ENCODE measurements at regions not wholly inside any gene's neighbourhood (a gene's known extent, or its start where the extent isn't known, plus 50 kb on each side); places are given as distances from the start of the nearest gene placed in this dataset.

- TF ChIP-seq CTCF (conservative IDR thresholded peaks at IDR 0.05 in 1 of 2, IDR thresholded peaks at IDR 0.05 in 1 of 2; ENCODE audit: low read depth in 1 of 2, low read length in 2 of 2): no peak
- no peak for TF ChIP-seq EZH2 (IDR thresholded peaks at IDR 0.05; ENCODE audit: low read length, missing control alignments)
- no peak overlapping the region for H3K4me2 ChIP-seq (ENCODE audit: extremely low read depth, insufficient read depth, low read length)
- H4K20me1 ChIP-seq (ENCODE audit: control insufficient read depth, extremely low read depth, insufficient read depth, low read length): no peaks in the 10 kb centered on the region
- no peaks in the 10 kb centered on the region for H3K4me1 ChIP-seq (ENCODE audit: control insufficient read depth, extremely low read depth, insufficient read depth, low read length)
- H3K27ac ChIP-seq (ENCODE audit: insufficient read depth, low read length): no peak overlapping the region
- no peak overlapping the region for H2AFZ ChIP-seq (ENCODE audit: low read length)
- DNase-seq (ENCODE audit: low read depth in 2 of 2): no peak
- H3K4me3 ChIP-seq (replicated peaks in 1 of 4; ENCODE audit: control extremely low read depth in 1 of 4, insufficient read depth in 1 of 4, low read depth in 3 of 4, low read length in 4 of 4): no peak overlapping the region
- no peak overlapping the region for H3K9ac ChIP-seq (ENCODE audit: insufficient read depth, low read length)
- no peaks in the 10 kb centered on the region for H3K79me2 ChIP-seq (ENCODE audit: control insufficient read depth, insufficient read depth, low read length)
- H3K9me3 ChIP-seq (ENCODE audit: control insufficient read depth, insufficient read depth, low read depth, low read length): no peaks in the 10 kb centered on the region
- no peaks in the 10 kb centered on the region for H3K27me3 ChIP-seq (ENCODE audit: control insufficient read depth, insufficient read depth, low read length)
- no peaks in the 10 kb centered on the region for H3K36me3 ChIP-seq (ENCODE audit: control insufficient read depth, insufficient read depth, low read length)
These were observed 136.0 kb upstream of the CNR1 start for GRCh38 chr6:88301888-88302768.

GRCh38 chr6:88301256-88301655, 135.1 kb upstream of the CNR1 start:
- no peak overlapping the region for H3K9ac ChIP-seq (ENCODE audit: insufficient read depth, low read length)
- H3K4me3 ChIP-seq (replicated peaks in 1 of 4; ENCODE audit: control extremely low read depth in 1 of 4, insufficient read depth in 1 of 4, low read depth in 3 of 4, low read length in 4 of 4): no peak overlapping the region
- H3K9me3 ChIP-seq (ENCODE audit: control insufficient read depth, insufficient read depth, low read depth, low read length): no peaks in the 10 kb centered on the region
- no peaks in the 10 kb centered on the region for H4K20me1 ChIP-seq (ENCODE audit: control insufficient read depth, extremely low read depth, insufficient read depth, low read length)
- H3K4me1 ChIP-seq (ENCODE audit: control insufficient read depth, extremely low read depth, insufficient read depth, low read length): no peaks in the 10 kb centered on the region
- H3K36me3 ChIP-seq (ENCODE audit: control insufficient read depth, insufficient read depth, low read length): no peaks in the 10 kb centered on the region
- no peak for DNase-seq (ENCODE audit: low read depth in 2 of 2)
- no peak overlapping the region for H2AFZ ChIP-seq (ENCODE audit: low read length)
- no peaks in the 10 kb centered on the region for H3K79me2 ChIP-seq (ENCODE audit: control insufficient read depth, insufficient read depth, low read length)
- TF ChIP-seq EZH2 (IDR thresholded peaks at IDR 0.05; ENCODE audit: low read length, missing control alignments) (no peak), CTCF (conservative IDR thresholded peaks at IDR 0.05 in 1 of 2, IDR thresholded peaks at IDR 0.05 in 1 of 2; ENCODE audit: low read depth in 1 of 2, low read length in 2 of 2) (no peak)
- H3K27ac ChIP-seq (ENCODE audit: insufficient read depth, low read length): no peak overlapping the region
- H3K4me2 ChIP-seq (ENCODE audit: extremely low read depth, insufficient read depth, low read length): no peak overlapping the region
- no peaks in the 10 kb centered on the region for H3K27me3 ChIP-seq (ENCODE audit: control insufficient read depth, insufficient read depth, low read length)

- Histone ChIP-seq H3K9me3 (ENCODE audit: control insufficient read depth, insufficient read depth, low read depth, low read length) (no peaks in the 10 kb centered on the region), H4K20me1 (ENCODE audit: control insufficient read depth, extremely low read depth, insufficient read depth, low read length) (no peaks in the 10 kb centered on the region), H3K27ac (ENCODE audit: insufficient read depth, low read length) (no peak overlapping the region), H3K9ac (ENCODE audit: insufficient read depth, low read length) (no peak overlapping the region), H3K27me3 (ENCODE audit: control insufficient read depth, insufficient read depth, low read length) (no peaks in the 10 kb centered on the region), H2AFZ (ENCODE audit: low read length) (no peak overlapping the region), H3K4me1 (ENCODE audit: control insufficient read depth, extremely low read depth, insufficient read depth, low read length) (no peaks in the 10 kb centered on the region), H3K79me2 (ENCODE audit: control insufficient read depth, insufficient read depth, low read length) (no peaks in the 10 kb centered on the region), H3K4me3 (replicated peaks in 1 of 4; ENCODE audit: control extremely low read depth in 1 of 4, insufficient read depth in 1 of 4, low read depth in 3 of 4, low read length in 4 of 4) (no peak overlapping the region), H3K36me3 (ENCODE audit: control insufficient read depth, insufficient read depth, low read length) (no peaks in the 10 kb centered on the region), H3K4me2 (ENCODE audit: extremely low read depth, insufficient read depth, low read length) (no peak overlapping the region)
- DNase-seq (ENCODE audit: low read depth in 2 of 2): no peak
- TF ChIP-seq CTCF (conservative IDR thresholded peaks at IDR 0.05 in 1 of 2, IDR thresholded peaks at IDR 0.05 in 1 of 2; ENCODE audit: low read depth in 1 of 2, low read length in 2 of 2) (no peak), EZH2 (IDR thresholded peaks at IDR 0.05; ENCODE audit: low read length, missing control alignments) (no peak)
These were observed 132.1 kb upstream of the CNR1 start for GRCh38 chr6:88298066-88298845.

Data from fibroblast of lung (primary cell).